BLaER1 treated with 17β-estradiol and CSF1 and Interleukin-3, amounts not matched to agents 10 nM and 100 nM (cell line): ENCODE measurements at regions not wholly inside any gene's neighbourhood (a gene's known extent, or its start where the extent isn't known, plus 50 kb on each side); places are given as distances from the start of the nearest gene placed in this dataset.

Experiments used
- H3K27ac ChIP-seq, 11 experiments: shearing (Covaris generic); formaldehyde crosslinking; 2 replicates each; pipeline ENCODE4 v1.8.1; 2022
- H3K27me3 ChIP-seq, 11 experiments: shearing (Covaris generic); formaldehyde crosslinking; 2 replicates each; pipeline ENCODE4 v1.8.1; 2022
- H3K36me3 ChIP-seq, 11 experiments: shearing (Covaris generic); formaldehyde crosslinking; 2 replicates each; pipeline ENCODE4 v1.8.1; 2022
- H3K4me1 ChIP-seq, 10 experiments: shearing (Covaris generic); formaldehyde crosslinking; 2 replicates each; pipeline ENCODE4 v1.8.1; 2022
- H3K4me2 ChIP-seq, 11 experiments: shearing (Covaris generic); formaldehyde crosslinking; 2 replicates each; pipeline ENCODE4 v1.8.1; 2022
- H3K4me3 ChIP-seq, 10 experiments: shearing (Covaris generic); formaldehyde crosslinking; 2 replicates each; pipeline ENCODE4 v1.8.1; 2022
- H3K9ac ChIP-seq, 11 experiments: shearing (Covaris generic); formaldehyde crosslinking; 2 replicates each; pipeline ENCODE4 v1.8.1; 2022
- H3K9me3 ChIP-seq, 11 experiments: shearing (Covaris generic); formaldehyde crosslinking; replicated peaks in 1 of 11; 2 replicates each; pipeline ENCODE4 v1.8.1; 2022
- H4K20me1 ChIP-seq, 11 experiments: shearing (Covaris generic); formaldehyde crosslinking; 2 replicates each; pipeline ENCODE4 v1.8.1; 2022
- Cebpa-rat ChIP-seq, 11 experiments: shearing (Covaris generic); IDR thresholded peaks; 2 replicates each; pipeline ENCODE4 v1.8.1; 2022

- Histone ChIP-seq H3K4me2 (no peak overlapping the region), H3K4me1 (no peaks in the 10 kb centered on the region; a peak in 1 of 20 replicates), H3K9me3 (peaks cover 0 to 4% (median under 1%) of the 10 kb centered on the region in 11 experiments; a peak in 11 of 22 replicates), H3K9ac (no peak overlapping the region), H4K20me1 (no peaks in the 10 kb centered on the region), H3K4me3 (no peak overlapping the region), H3K27me3 (no peaks in the 10 kb centered on the region), H3K27ac (no peak overlapping the region), H3K36me3 (no peaks in the 10 kb centered on the region)
- no peak for TF ChIP-seq Cebpa-rat (IDR thresholded peaks at IDR 0.05)
Observed at GRCh38 chr3:41041899-41042298, 157.4 kb upstream of the CTNNB1 start.

- no peak for TF ChIP-seq Cebpa-rat (IDR thresholded peaks at IDR 0.05)
- Histone ChIP-seq H3K4me3 (no peak overlapping the region), H3K9ac (no peak overlapping the region), H3K4me2 (no peak overlapping the region), H3K27ac (no peak overlapping the region), H4K20me1 (no peaks in the 10 kb centered on the region), H3K36me3 (no peaks in the 10 kb centered on the region), H3K27me3 (no peaks in the 10 kb centered on the region), H3K4me1 (no peaks in the 10 kb centered on the region), H3K9me3 (peaks cover 0 to 9% (median 5%) of the 10 kb centered on the region in 11 experiments; a peak in 14 of 22 replicates)
Observed at GRCh38 chr3:41044523-41044922, 154.8 kb upstream of the CTNNB1 start.

- no peaks in the 10 kb centered on the region for H3K36me3 ChIP-seq
- H3K4me2 ChIP-seq, result no peak overlapping the region
- no peak overlapping the region for H3K4me3 ChIP-seq
- TF ChIP-seq Cebpa-rat (IDR thresholded peaks at IDR 0.05), result no peak
- H4K20me1 ChIP-seq, result no peaks in the 10 kb centered on the region
- no peaks in the 10 kb centered on the region for H3K4me1 ChIP-seq
- H3K9me3 ChIP-seq, result peaks cover 0 to 9% (median 5%) of the 10 kb centered on the region in 11 experiments; a peak in 14 of 22 replicates
- H3K27me3 ChIP-seq, result no peaks in the 10 kb centered on the region
- H3K27ac ChIP-seq, result no peak overlapping the region
- no peak overlapping the region for H3K9ac ChIP-seq
Observed at GRCh38 chr3:41045491-41045890, 153.8 kb upstream of the CTNNB1 start.

GRCh38 chr3:41050144-41050543 is 149.2 kb upstream of the CTNNB1 start:
- no peak overlapping the region for H3K27ac ChIP-seq
- H3K9me3 ChIP-seq, result peaks cover 0 to 9% (median 5%) of the 10 kb centered on the region in 11 experiments; a peak in 14 of 22 replicates
- no peak overlapping the region for H3K4me3 ChIP-seq
- no peaks in the 10 kb centered on the region for H4K20me1 ChIP-seq
- no peaks in the 10 kb centered on the region for H3K36me3 ChIP-seq
- no peak for TF ChIP-seq Cebpa-rat (IDR thresholded peaks at IDR 0.05)
- no peaks in the 10 kb centered on the region for H3K4me1 ChIP-seq
- H3K9ac ChIP-seq, result no peak overlapping the region
- H3K4me2 ChIP-seq, result no peak overlapping the region
- H3K27me3 ChIP-seq, result no peaks in the 10 kb centered on the region

- H3K27me3 ChIP-seq, result no peaks in the 10 kb centered on the region
- no peak overlapping the region for H3K9ac ChIP-seq
- TF ChIP-seq Cebpa-rat (IDR thresholded peaks at IDR 0.05), result no peak
- no peak overlapping the region for H3K27ac ChIP-seq
- no peaks in the 10 kb centered on the region for H3K36me3 ChIP-seq
- H4K20me1 ChIP-seq, result no peaks in the 10 kb centered on the region
- no peak overlapping the region for H3K4me2 ChIP-seq
- H3K4me3 ChIP-seq, result no peak overlapping the region
- H3K9me3 ChIP-seq, result no peaks in the 10 kb centered on the region
- peaks cover 0 to 5% (median 0%) of the 10 kb centered on the region in 10 experiments; a peak in 3 of 20 replicates for H3K4me1 ChIP-seq
Observed at GRCh38 chr3:41053220-41053619, 146.1 kb upstream of the CTNNB1 start.

GRCh38 chr3:41060106-41060505 is 139.2 kb upstream of the CTNNB1 start:
- Histone ChIP-seq H3K4me1 (peaks cover 0 to 9% (median 0%) of the 10 kb centered on the region in 10 experiments; a peak in 4 of 20 replicates), H3K4me3 (no peak overlapping the region)
- TF ChIP-seq Cebpa-rat (IDR thresholded peaks at IDR 0.05), result no peak

GRCh38 chr3:41064070-41064469 is 135.2 kb upstream of the CTNNB1 start:
- H3K9ac ChIP-seq, result no peak overlapping the region
- no peaks in the 10 kb centered on the region for H3K36me3 ChIP-seq
- no peaks in the 10 kb centered on the region for H3K9me3 ChIP-seq
- H3K4me1 ChIP-seq, result no peaks in the 10 kb centered on the region
- no peaks in the 10 kb centered on the region for H4K20me1 ChIP-seq
- no peaks in the 10 kb centered on the region for H3K27me3 ChIP-seq
- TF ChIP-seq Cebpa-rat (IDR thresholded peaks at IDR 0.05), result no peak
- H3K4me3 ChIP-seq, result no peak overlapping the region
- no peak overlapping the region for H3K27ac ChIP-seq
- no peak overlapping the region for H3K4me2 ChIP-seq

More at GRCh38 chr3:41060106-41060505, 139.2 kb upstream of the CTNNB1 start:
- Histone ChIP-seq H3K9ac (no peak overlapping the region), H3K27me3 (no peaks in the 10 kb centered on the region), H3K9me3 (no peaks in the 10 kb centered on the region), H3K27ac (no peak overlapping the region), H4K20me1 (no peaks in the 10 kb centered on the region), H3K36me3 (no peaks in the 10 kb centered on the region), H3K4me2 (no peak overlapping the region)

GRCh38 chr3:41064526-41064925 is 134.8 kb upstream of the CTNNB1 start:
- no peak for TF ChIP-seq Cebpa-rat (IDR thresholded peaks at IDR 0.05)
- no peaks in the 10 kb centered on the region for H4K20me1 ChIP-seq
- H3K36me3 ChIP-seq, result no peaks in the 10 kb centered on the region
- no peak overlapping the region for H3K27ac ChIP-seq
- H3K4me1 ChIP-seq, result no peaks in the 10 kb centered on the region
- no peaks in the 10 kb centered on the region for H3K27me3 ChIP-seq
- H3K4me2 ChIP-seq, result no peak overlapping the region
- H3K9ac ChIP-seq, result no peak overlapping the region
- no peaks in the 10 kb centered on the region for H3K9me3 ChIP-seq
- no peak overlapping the region for H3K4me3 ChIP-seq

GRCh38 chr3:41065340-41065739 is 134.0 kb upstream of the CTNNB1 start:
- Histone ChIP-seq H3K27me3 (no peaks in the 10 kb centered on the region), H3K9me3 (no peaks in the 10 kb centered on the region), H3K4me3 (no peak overlapping the region), H3K36me3 (no peaks in the 10 kb centered on the region), H4K20me1 (no peaks in the 10 kb centered on the region), H3K9ac (no peak overlapping the region), H3K4me1 (no peaks in the 10 kb centered on the region), H3K4me2 (no peak overlapping the region), H3K27ac (no peak overlapping the region)
- no peak for TF ChIP-seq Cebpa-rat (IDR thresholded peaks at IDR 0.05)

GRCh38 chr3:41073190-41073589 is 126.1 kb upstream of the CTNNB1 start:
- H4K20me1 ChIP-seq, result no peaks in the 10 kb centered on the region
- no peak overlapping the region for H3K4me3 ChIP-seq
- no peak overlapping the region for H3K9ac ChIP-seq
- no peaks in the 10 kb centered on the region for H3K9me3 ChIP-seq
- no peak for TF ChIP-seq Cebpa-rat (IDR thresholded peaks at IDR 0.05)
- no peaks in the 10 kb centered on the region for H3K4me1 ChIP-seq
- H3K36me3 ChIP-seq, result no peaks in the 10 kb centered on the region
- no peaks in the 10 kb centered on the region for H3K27me3 ChIP-seq
- H3K27ac ChIP-seq, result no peak overlapping the region
- no peak overlapping the region for H3K4me2 ChIP-seq
